ENCODE measurements at regions not wholly inside any gene's neighbourhood (a gene's known extent, or its start where the extent isn't known, plus 50 kb on each side); places are given as distances from the start of the nearest gene placed in this dataset.
A peak's percentile ranks its signal among the peaks of the same experiment; 100 is the strongest.

GRCh38 chr3:140830391-140830790, 111.2 kb upstream of the SLC25A36 start:
- no peak overlapping the region for H3K27ac Mint-ChIP-seq
- H3K27me3 Mint-ChIP-seq (ENCODE audit: low read depth), result peaks cover 15% of the 10 kb centered on the region

GRCh38 chr3:140832883-140833282, 108.8 kb upstream of the SLC25A36 start:
- no peaks in the 10 kb centered on the region for H3K36me3 Mint-ChIP-seq (ENCODE audit: low read depth)
- H3K27me3 Mint-ChIP-seq (ENCODE audit: low read depth), result peaks cover 21% of the 10 kb centered on the region
- no peaks in the 10 kb centered on the region for H3K9me3 Mint-ChIP-seq
- peak overlapping the region; percentile 59 for H3K4me3 Mint-ChIP-seq
- no peak for DNase-seq (ENCODE audit: low spot score)
- peak overlapping the region; percentile 19 for H3K27ac Mint-ChIP-seq
- peaks cover 4% of the 10 kb centered on the region for H3K4me1 Mint-ChIP-seq (ENCODE audit: low read depth)

More at GRCh38 chr3:140830391-140830790, 111.2 kb upstream of the SLC25A36 start:
- Mint-ChIP-seq H3K4me1 (ENCODE audit: low read depth) (peaks cover 4% of the 10 kb centered on the region), H3K36me3 (ENCODE audit: low read depth) (no peaks in the 10 kb centered on the region), H3K9me3 (no peaks in the 10 kb centered on the region), H3K4me3 (no peak overlapping the region)
- no peak for DNase-seq (ENCODE audit: low spot score)

- peaks cover 4% of the 10 kb centered on the region for H3K4me1 Mint-ChIP-seq (ENCODE audit: low read depth)
- no peaks in the 10 kb centered on the region for H3K36me3 Mint-ChIP-seq (ENCODE audit: low read depth)
- peaks cover 23% of the 10 kb centered on the region for H3K27me3 Mint-ChIP-seq (ENCODE audit: low read depth)
- no peak overlapping the region for H3K27ac Mint-ChIP-seq
- DNase-seq (ENCODE audit: low spot score), result no peak
- no peak overlapping the region for H3K4me3 Mint-ChIP-seq
- H3K9me3 Mint-ChIP-seq, result no peaks in the 10 kb centered on the region
Observed at GRCh38 chr3:140834266-140835037, 107.2 kb upstream of the SLC25A36 start.

GRCh38 chr3:140842984-140843649, 98.5 kb upstream of the SLC25A36 start:
- H3K27ac Mint-ChIP-seq, result no peak overlapping the region
- H3K4me3 Mint-ChIP-seq, result no peak overlapping the region
- peaks cover 17% of the 10 kb centered on the region for H3K27me3 Mint-ChIP-seq (ENCODE audit: low read depth)
- DNase-seq (ENCODE audit: low spot score), result no peak
- H3K4me1 Mint-ChIP-seq (ENCODE audit: low read depth), result peaks cover 14% of the 10 kb centered on the region
- H3K36me3 Mint-ChIP-seq (ENCODE audit: low read depth), result no peaks in the 10 kb centered on the region
- H3K9me3 Mint-ChIP-seq, result no peaks in the 10 kb centered on the region

GRCh38 chr3:140843656-140844055, 98.0 kb upstream of the SLC25A36 start:
- Mint-ChIP-seq H3K4me3 (no peak overlapping the region), H3K27ac (no peak overlapping the region)

GRCh38 chr3:140844072-140844471, 97.6 kb upstream of the SLC25A36 start:
- H3K27ac Mint-ChIP-seq, result no peak overlapping the region
- DNase-seq (ENCODE audit: low spot score), result no peak
- H3K4me1 Mint-ChIP-seq (ENCODE audit: low read depth), result peaks cover 14% of the 10 kb centered on the region
- peaks cover 18% of the 10 kb centered on the region for H3K27me3 Mint-ChIP-seq (ENCODE audit: low read depth)
- H3K9me3 Mint-ChIP-seq, result no peaks in the 10 kb centered on the region
- no peak overlapping the region for H3K4me3 Mint-ChIP-seq
- no peaks in the 10 kb centered on the region for H3K36me3 Mint-ChIP-seq (ENCODE audit: low read depth)

More at GRCh38 chr3:140843656-140844055, 98.0 kb upstream of the SLC25A36 start:
- no peak for DNase-seq (ENCODE audit: low spot score)
- Mint-ChIP-seq H3K4me1 (ENCODE audit: low read depth) (peaks cover 14% of the 10 kb centered on the region), H3K27me3 (ENCODE audit: low read depth) (peaks cover 15% of the 10 kb centered on the region), H3K9me3 (no peaks in the 10 kb centered on the region), H3K36me3 (ENCODE audit: low read depth) (no peaks in the 10 kb centered on the region)

- no peaks in the 10 kb centered on the region for H3K9me3 Mint-ChIP-seq
- H3K36me3 Mint-ChIP-seq (ENCODE audit: low read depth), result no peaks in the 10 kb centered on the region
- H3K4me3 Mint-ChIP-seq, result no peak overlapping the region
- peaks cover 14% of the 10 kb centered on the region for H3K4me1 Mint-ChIP-seq (ENCODE audit: low read depth)
- peaks cover 21% of the 10 kb centered on the region for H3K27me3 Mint-ChIP-seq (ENCODE audit: low read depth)
- H3K27ac Mint-ChIP-seq, result no peak overlapping the region
- no peak for DNase-seq (ENCODE audit: low spot score)
Observed at GRCh38 chr3:140845882-140846281, 95.8 kb upstream of the SLC25A36 start.

GRCh38 chr3:140848666-140849065, 93.0 kb upstream of the SLC25A36 start:
- DNase-seq (ENCODE audit: low spot score), result no peak
- no peaks in the 10 kb centered on the region for H3K9me3 Mint-ChIP-seq
- peaks cover 14% of the 10 kb centered on the region for H3K4me1 Mint-ChIP-seq (ENCODE audit: low read depth)
- no peak overlapping the region for H3K4me3 Mint-ChIP-seq
- H3K27ac Mint-ChIP-seq, result no peak overlapping the region
- H3K27me3 Mint-ChIP-seq (ENCODE audit: low read depth), result peaks cover 22% of the 10 kb centered on the region
- H3K36me3 Mint-ChIP-seq (ENCODE audit: low read depth), result no peaks in the 10 kb centered on the region

- H3K36me3 Mint-ChIP-seq (ENCODE audit: low read depth), result no peaks in the 10 kb centered on the region
- H3K27ac Mint-ChIP-seq, result no peak overlapping the region
- DNase-seq (ENCODE audit: low spot score), result no peak
- H3K9me3 Mint-ChIP-seq, result no peaks in the 10 kb centered on the region
- peaks cover 10% of the 10 kb centered on the region for H3K4me1 Mint-ChIP-seq (ENCODE audit: low read depth)
- peaks cover 22% of the 10 kb centered on the region for H3K27me3 Mint-ChIP-seq (ENCODE audit: low read depth)
- H3K4me3 Mint-ChIP-seq, result no peak overlapping the region
Observed at GRCh38 chr3:140850210-140850955, 91.3 kb upstream of the SLC25A36 start.

- H3K27me3 Mint-ChIP-seq (ENCODE audit: low read depth), result peaks cover 9% of the 10 kb centered on the region
Observed at GRCh38 chr3:140854961-140855360, 86.7 kb upstream of the SLC25A36 start.

GRCh38 chr3:140856905-140857304, 84.7 kb upstream of the SLC25A36 start:
- Mint-ChIP-seq H3K4me3 (no peak overlapping the region), H3K4me1 (ENCODE audit: low read depth) (no peaks in the 10 kb centered on the region), H3K27me3 (ENCODE audit: low read depth) (peaks cover 6% of the 10 kb centered on the region), H3K27ac (no peak overlapping the region), H3K36me3 (ENCODE audit: low read depth) (no peaks in the 10 kb centered on the region), H3K9me3 (no peaks in the 10 kb centered on the region)
- DNase-seq (ENCODE audit: low spot score), result no peak

More at GRCh38 chr3:140854961-140855360, 86.7 kb upstream of the SLC25A36 start:
- H3K27ac Mint-ChIP-seq, result no peak overlapping the region
- no peaks in the 10 kb centered on the region for H3K36me3 Mint-ChIP-seq (ENCODE audit: low read depth)
- no peaks in the 10 kb centered on the region for H3K9me3 Mint-ChIP-seq
- no peak for DNase-seq (ENCODE audit: low spot score)
- H3K4me3 Mint-ChIP-seq, result no peak overlapping the region
- no peaks in the 10 kb centered on the region for H3K4me1 Mint-ChIP-seq (ENCODE audit: low read depth)

GRCh38 chr3:140857993-140858392, 83.6 kb upstream of the SLC25A36 start:
- no peak for DNase-seq (ENCODE audit: low spot score)
- Mint-ChIP-seq H3K4me3 (no peak overlapping the region), H3K27me3 (ENCODE audit: low read depth) (peaks cover 6% of the 10 kb centered on the region), H3K9me3 (no peaks in the 10 kb centered on the region), H3K27ac (no peak overlapping the region), H3K4me1 (ENCODE audit: low read depth) (no peaks in the 10 kb centered on the region), H3K36me3 (ENCODE audit: low read depth) (no peaks in the 10 kb centered on the region)

- Mint-ChIP-seq H3K36me3 (ENCODE audit: low read depth) (no peaks in the 10 kb centered on the region), H3K9me3 (no peaks in the 10 kb centered on the region), H3K27me3 (ENCODE audit: low read depth) (no peaks in the 10 kb centered on the region), H3K4me3 (no peak overlapping the region), H3K27ac (no peak overlapping the region), H3K4me1 (ENCODE audit: low read depth) (no peaks in the 10 kb centered on the region)
- no peak for DNase-seq (ENCODE audit: low spot score)
Observed at GRCh38 chr3:140859592-140860336, 81.9 kb upstream of the SLC25A36 start.

Data from T-helper 2 cell treated with Interferon-gamma antibody and Interleukin-4, amounts not matched to agents 5 μg/mL and 100 μg/mL, for 36 hours (primary cell).